Hepatocyte (in vitro differentiated cells): ENCODE measurements at regions not wholly inside any gene's neighbourhood (a gene's known extent, or its start where the extent isn't known, plus 50 kb on each side); places are given as distances from the start of the nearest gene placed in this dataset.

Experiments
- DNase-seq: peaks from one replicate; pipeline ENCODE4 v3.0.0-alpha.2; 2016; ENCODE audit warnings: low spot score
- H2AFZ ChIP-seq: fragments of 200-600 bp; sonication (generic); 2 replicates; pipeline ENCODE4 v1.6.0; 2016; ENCODE audit warnings: antibody characterized with exemption, mild to moderate bottlenecking
- H3K27ac ChIP-seq: fragments of 200-600 bp; sonication (generic); 2 replicates; pipeline ENCODE4 v1.5.1; 2016; ENCODE audit warnings: mild to moderate bottlenecking
- H3K27me3 ChIP-seq: fragments of 200-600 bp; sonication (generic); 2 replicates; pipeline ENCODE4 v1.6.1; 2016
- H3K36me3 ChIP-seq: fragments of 200-600 bp; sonication (generic); replicated peaks from 2 replicates; pipeline ENCODE4 v1.5.1; 2016; ENCODE audit warnings: low read depth; ENCODE audit not compliant: insufficient read depth
- H3K4me1 ChIP-seq: fragments of 200-600 bp; sonication (generic); 2 replicates; pipeline ENCODE4 v1.5.1; 2016; ENCODE audit warnings: mild to moderate bottlenecking, moderate library complexity; ENCODE audit not compliant: insufficient read depth
- H3K4me2 ChIP-seq: fragments of 200-600 bp; sonication (generic); 2 replicates; pipeline ENCODE4 v1.6.0; 2016
- H3K4me3 ChIP-seq: fragments of 200-600 bp; sonication (generic); 2 replicates; pipeline ENCODE4 v1.5.1; 2016; ENCODE audit warnings: mild to moderate bottlenecking
- H3K79me2 ChIP-seq: fragments of 200-600 bp; sonication (generic); 2 replicates; pipeline ENCODE4 v1.6.0; 2017; ENCODE audit warnings: mild to moderate bottlenecking
- H3K9me2 ChIP-seq: fragments of 200-600 bp; sonication (generic); replicated peaks from 2 replicates; pipeline ENCODE4 v1.6.0; 2017; ENCODE audit warnings: mild to moderate bottlenecking; ENCODE audit not compliant: insufficient read depth
- H3K9me3 ChIP-seq: fragments of 200-600 bp; sonication (generic); 2 replicates; pipeline ENCODE4 v1.5.1; 2016; ENCODE audit warnings: low read depth, mild to moderate bottlenecking
- H4K20me1 ChIP-seq: fragments of 200-600 bp; sonication (generic); 2 replicates; pipeline ENCODE4 v1.6.0; 2016; ENCODE audit warnings: mild to moderate bottlenecking; ENCODE audit not compliant: insufficient read depth, poor library complexity, severe bottlenecking
- EZH2 ChIP-seq: fragments of 200-600 bp; sonication (generic); IDR thresholded peaks from 2 replicates; pipeline ENCODE4 v1.6.1; 2016; ENCODE audit warnings: antibody characterized with exemption, mild to moderate bottlenecking, borderline replicate concordance
- EZH2phosphoT487 ChIP-seq: fragments of 200-600 bp; sonication (generic); IDR thresholded peaks from one replicate; pipeline ENCODE4 v1.6.1; 2018; ENCODE audit warnings: antibody characterized with exemption, mild to moderate bottlenecking, low read depth, moderate library complexity; ENCODE audit not compliant: unreplicated experiment, severe bottlenecking
- whole genome bisulfite sequencing: methylation state at CpG from one replicate; pipeline ENCODE4 v1.1.6; 2016; ENCODE audit warnings: low lambda C conversion rate; ENCODE audit errors: missing lambda C conversion rate; 5-methylcytosine and 5-hydroxymethylcytosine counted together
- TF ChIP-seq, protein P1 (sequence below): fragments of 200-600 bp; sonication (generic); IDR thresholded peaks from 2 replicates; pipeline ENCODE4 v1.5.1; 2016; ENCODE audit warnings: antibody characterized with exemption, mild to moderate bottlenecking; ENCODE audit not compliant: poor library complexity

DNA sequence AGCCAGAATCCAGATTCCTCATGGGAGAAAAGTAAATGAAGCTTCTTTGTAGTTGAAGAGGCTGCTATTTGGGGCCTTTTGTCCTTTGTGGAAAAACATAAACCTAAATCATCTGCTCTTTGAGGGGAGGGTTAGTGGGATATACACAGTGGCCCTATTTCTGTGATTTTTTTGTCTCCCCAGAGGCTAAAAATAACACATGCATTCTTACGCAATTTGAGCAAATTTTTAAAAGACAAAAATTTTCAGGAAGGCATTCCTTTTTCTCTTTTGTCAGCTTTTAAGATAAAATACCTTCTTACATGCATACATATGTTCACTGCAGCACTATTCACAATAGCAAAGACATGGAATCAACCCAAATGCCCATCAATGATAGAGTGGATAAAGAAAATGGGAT lies 165.5 kb downstream of the AXIN2 start:
- H3K4me3 ChIP-seq, result no peak overlapping the region
- WGBS, result 100% methylated on average over 1 of the region's 1 CpG
- no peak overlapping the region for H3K4me2 ChIP-seq
- TF ChIP-seq EZH2phosphoT487, result no peak
- TF ChIP-seq, protein P1, sequence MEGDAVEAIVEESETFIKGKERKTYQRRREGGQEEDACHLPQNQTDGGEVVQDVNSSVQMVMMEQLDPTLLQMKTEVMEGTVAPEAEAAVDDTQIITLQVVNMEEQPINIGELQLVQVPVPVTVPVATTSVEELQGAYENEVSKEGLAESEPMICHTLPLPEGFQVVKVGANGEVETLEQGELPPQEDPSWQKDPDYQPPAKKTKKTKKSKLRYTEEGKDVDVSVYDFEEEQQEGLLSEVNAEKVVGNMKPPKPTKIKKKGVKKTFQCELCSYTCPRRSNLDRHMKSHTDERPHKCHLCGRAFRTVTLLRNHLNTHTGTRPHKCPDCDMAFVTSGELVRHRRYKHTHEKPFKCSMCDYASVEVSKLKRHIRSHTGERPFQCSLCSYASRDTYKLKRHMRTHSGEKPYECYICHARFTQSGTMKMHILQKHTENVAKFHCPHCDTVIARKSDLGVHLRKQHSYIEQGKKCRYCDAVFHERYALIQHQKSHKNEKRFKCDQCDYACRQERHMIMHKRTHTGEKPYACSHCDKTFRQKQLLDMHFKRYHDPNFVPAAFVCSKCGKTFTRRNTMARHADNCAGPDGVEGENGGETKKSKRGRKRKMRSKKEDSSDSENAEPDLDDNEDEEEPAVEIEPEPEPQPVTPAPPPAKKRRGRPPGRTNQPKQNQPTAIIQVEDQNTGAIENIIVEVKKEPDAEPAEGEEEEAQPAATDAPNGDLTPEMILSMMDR, result no peak
- no peak for TF ChIP-seq EZH2
- DNase-seq, result no peak
- no peaks in the 10 kb centered on the region for H3K9me3 ChIP-seq
- H3K9me2 ChIP-seq, result no peaks in the 10 kb centered on the region
- H3K4me1 ChIP-seq, result no peaks in the 10 kb centered on the region
- H4K20me1 ChIP-seq, result no peaks in the 10 kb centered on the region
- no peaks in the 10 kb centered on the region for H3K79me2 ChIP-seq
- H3K27ac ChIP-seq, result no peak overlapping the region
- H3K36me3 ChIP-seq, result no peaks in the 10 kb centered on the region
- H3K27me3 ChIP-seq, result no peaks in the 10 kb centered on the region
- no peak overlapping the region for H2AFZ ChIP-seq

- H3K4me2 ChIP-seq, result no peak overlapping the region
- 88% methylated on average over 3 of the region's 3 CpGs for WGBS
- H3K27me3 ChIP-seq, result no peaks in the 10 kb centered on the region
- H3K9me2 ChIP-seq, result no peaks in the 10 kb centered on the region
- no peaks in the 10 kb centered on the region for H3K36me3 ChIP-seq
- no peak overlapping the region for H3K27ac ChIP-seq
- H3K9me3 ChIP-seq, result no peaks in the 10 kb centered on the region
- no peak overlapping the region for H3K4me3 ChIP-seq
- no peaks in the 10 kb centered on the region for H3K4me1 ChIP-seq
- no peaks in the 10 kb centered on the region for H4K20me1 ChIP-seq
- H3K79me2 ChIP-seq, result no peaks in the 10 kb centered on the region
- TF ChIP-seq EZH2phosphoT487, result no peak
- TF ChIP-seq, protein P1, result no peak
- no peak for TF ChIP-seq EZH2
- H2AFZ ChIP-seq, result no peak overlapping the region
- no peak for DNase-seq
Measured at GRCh38 chr17:65394811-65395472, 166.5 kb downstream of the AXIN2 start.

DNA sequence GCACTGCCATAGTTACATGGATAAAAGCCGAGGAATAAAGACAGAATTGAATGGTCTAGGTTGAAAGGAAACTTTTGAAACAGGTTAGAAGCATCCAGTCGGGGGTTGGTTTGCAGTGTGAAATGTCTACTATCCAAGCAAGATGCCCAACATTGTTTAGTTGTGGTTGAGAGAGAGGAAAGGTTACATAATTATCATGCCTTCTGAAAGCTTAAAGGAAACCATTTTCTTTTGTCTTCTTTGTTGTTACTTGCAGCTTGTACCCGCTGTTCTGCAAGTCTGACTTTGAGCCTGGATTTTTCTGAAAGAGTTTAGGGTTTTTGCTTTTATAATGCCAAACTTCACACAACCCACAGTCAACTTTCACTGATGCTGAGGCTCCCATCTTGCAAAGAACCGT lies 167.9 kb downstream of the AXIN2 start:
- Histone ChIP-seq H3K4me2 (no peak overlapping the region), H3K9me2 (no peaks in the 10 kb centered on the region), H3K4me1 (no peaks in the 10 kb centered on the region), H4K20me1 (no peaks in the 10 kb centered on the region), H2AFZ (no peak overlapping the region), H3K27me3 (no peaks in the 10 kb centered on the region), H3K27ac (no peak overlapping the region), H3K9me3 (no peaks in the 10 kb centered on the region), H3K4me3 (no peak overlapping the region), H3K79me2 (no peaks in the 10 kb centered on the region), H3K36me3 (no peaks in the 10 kb centered on the region)
- no peak for DNase-seq
- 91% methylated on average over 4 of the region's 4 CpGs for WGBS
- TF ChIP-seq, protein P1, result no peak
- TF ChIP-seq EZH2 (no peak), EZH2phosphoT487 (no peak)
